Astrocyte (in vitro differentiated cells and primary cell): ENCODE measurements at regions not wholly inside any gene's neighbourhood (a gene's known extent, or its start where the extent isn't known, plus 50 kb on each side); places are given as distances from the start of the nearest gene placed in this dataset.

Experiments
- CTCF ChIP-seq: IDR thresholded peaks from 2 replicates; pipeline ENCODE4 v1.5.1; 2011; ENCODE audit warnings: low read depth, mild to moderate bottlenecking, inconsistent platforms, low read length, moderate library complexity; ENCODE audit not compliant: insufficient read depth
- EZH2 ChIP-seq: IDR thresholded peaks from 2 replicates; pipeline ENCODE4 v1.6.1; 2012; ENCODE audit warnings: mild to moderate bottlenecking, low read length, inconsistent platforms; ENCODE audit not compliant: insufficient read depth

- TF ChIP-seq EZH2 = no peak
- no peak for TF ChIP-seq CTCF
Measured at GRCh38 chr16:72637306-72637705, 410.6 kb downstream of the ZFHX3 start.
